HepG2 (cell line): ENCODE measurements at regions not wholly inside any gene's neighbourhood (a gene's known extent, or its start where the extent isn't known, plus 50 kb on each side); places are given as distances from the start of the nearest gene placed in this dataset.

Experiments
- ARID5B ChIP-seq: IDR thresholded peaks from 2 replicates; pipeline ENCODE4 v1.4.0; 2020; ENCODE audit warnings: mild to moderate bottlenecking, missing genetic modification reagents
- BCL6 ChIP-seq: IDR thresholded peaks from 2 replicates; pipeline ENCODE4 v1.6.1; 2016; ENCODE audit warnings: missing genetic modification reagents, missing compliant biosample characterization
- FOXP4 ChIP-seq: sonication (generic); formaldehyde crosslinking; IDR thresholded peaks from 2 replicates; pipeline ENCODE4 v1.4.0; 2020; ENCODE audit warnings: missing genetic modification reagents
- HNF4A ChIP-seq: sonication (generic); formaldehyde crosslinking; IDR thresholded peaks from 2 replicates; pipeline ENCODE4 v1.4.0; 2020; ENCODE audit warnings: missing genetic modification reagents
- LCORL ChIP-seq, 2 experiments: fragments of 450-650 bp in 1 of 2; sonication (generic) in 1 of 2; formaldehyde crosslinking in 1 of 2; IDR thresholded peaks; 2 replicates each; pipeline versions ENCODE4 v1.5.0 to v1.6.1; 2017 to 2020; ENCODE audit warnings: antibody characterized with exemption in 1 of 2, missing genetic modification reagents in 1 of 2
- PHF20 ChIP-seq: sonication (generic); formaldehyde crosslinking; IDR thresholded peaks from 2 replicates; pipeline ENCODE4 v1.5.0; 2020; ENCODE audit warnings: mild to moderate bottlenecking, missing genetic modification reagents
- RAD21 ChIP-seq: fragments of 450-650 bp; formaldehyde crosslinking; IDR thresholded peaks from 2 replicates; pipeline ENCODE4 v1.5.0; 2020; ENCODE audit warnings: mild to moderate bottlenecking
- SMC3 ChIP-seq: IDR thresholded peaks from 2 replicates; pipeline ENCODE4 v1.6.1; 2011; ENCODE audit warnings: low read length, improper control_type of control experiment
- SOX13 ChIP-seq, 3 experiments: fragments of 450-650 bp in 1 of 3; sonication (generic) in 1 of 3; formaldehyde crosslinking in 1 of 3; IDR thresholded peaks in 2 of 3; conservative IDR thresholded peaks in 1 of 3; 2 replicates each; pipeline versions ENCODE4 v1.5.0 to v1.6.1; 2016 to 2020; ENCODE audit warnings: antibody characterized with exemption in 1 of 3, mild to moderate bottlenecking in 1 of 3, missing compliant biosample characterization in 1 of 3, missing genetic modification reagents in 1 of 3, moderate library complexity in 1 of 3
- TSC22D2 ChIP-seq: sonication (generic); formaldehyde crosslinking; IDR thresholded peaks from 2 replicates; pipeline ENCODE4 v1.5.1; 2020; ENCODE audit warnings: missing genetic modification reagents, mild to moderate bottlenecking, borderline replicate concordance
- YY1 ChIP-seq: IDR thresholded peaks from 2 replicates; pipeline ENCODE4 v1.6.1; 2011; ENCODE audit warnings: low read length, low read depth, moderate library complexity, mild to moderate bottlenecking; ENCODE audit not compliant: insufficient read depth, insufficient replicate concordance
- ZBTB8A ChIP-seq: sonication (generic); formaldehyde crosslinking; IDR thresholded peaks from 2 replicates; pipeline ENCODE4 v1.4.0; 2020; ENCODE audit warnings: mild to moderate bottlenecking, low read depth, missing genetic modification reagents, borderline replicate concordance
- ZNF616 ChIP-seq: sonication (generic); formaldehyde crosslinking; IDR thresholded peaks from 2 replicates; pipeline ENCODE4 v1.5.0; 2020; ENCODE audit warnings: low read depth, mild to moderate bottlenecking, missing genetic modification reagents
- ZNF644 ChIP-seq: IDR thresholded peaks from 2 replicates; pipeline ENCODE4 v1.6.1; 2016; ENCODE audit warnings: low read depth

- TF ChIP-seq ARID5B (CRISPR knock-in tag) = 0 out of 2 replicates have a peak, but pooled peaks have one; percentile 14
- TF ChIP-seq TSC22D2 (CRISPR knock-in tag) = no peak
- peak; percentile 55; the same call in 1 of the 2 replicates for TF ChIP-seq SMC3
- TF ChIP-seq YY1 = peak; percentile 38
- no peak for TF ChIP-seq SOX13 (IDR thresholded peaks at IDR 0.05)
- TF ChIP-seq SOX13 (CRISPR knock-in tag; conservative IDR thresholded peaks at IDR 0.05 in 1 of 2, IDR thresholded peaks at IDR 0.05 in 1 of 2) = 0 out of 4 replicates have a peak, but pooled peaks of 1 of the 2 experiments have one; percentile 23
- TF ChIP-seq ZNF644 = 0 out of 2 replicates have a peak, but pooled peaks have one; percentile 42
- peak; percentile 30; the same call in 1 of the 2 replicates for TF ChIP-seq BCL6 (CRISPR knock-in tag)
- TF ChIP-seq ZNF616 (CRISPR knock-in tag) = no peak
- TF ChIP-seq FOXP4 = no peak
- peak; percentile 67 for TF ChIP-seq HNF4A
- no peak for TF ChIP-seq PHF20 (CRISPR knock-in tag)
- TF ChIP-seq RAD21 (CRISPR knock-in tag) = peak; percentile 33; the same call in 1 of the 2 replicates
- TF ChIP-seq LCORL (IDR thresholded peaks at IDR 0.05) = no peak
- TF ChIP-seq LCORL (CRISPR knock-in tag; IDR thresholded peaks at IDR 0.05) = 0 out of 2 replicates have a peak, but pooled peaks have one; percentile 22
- no peak for TF ChIP-seq ZBTB8A (CRISPR knock-in tag)
- TF ChIP-seq, all 625 proteins: peak for 13
Measured at GRCh38 chr12:31813305-31813704, 84.5 kb upstream of the AMN1 start (continued).
